ENCODE measurements at regions not wholly inside any gene's neighbourhood (a gene's known extent, or its start where the extent isn't known, plus 50 kb on each side); places are given as distances from the start of the nearest gene placed in this dataset.

DNA sequence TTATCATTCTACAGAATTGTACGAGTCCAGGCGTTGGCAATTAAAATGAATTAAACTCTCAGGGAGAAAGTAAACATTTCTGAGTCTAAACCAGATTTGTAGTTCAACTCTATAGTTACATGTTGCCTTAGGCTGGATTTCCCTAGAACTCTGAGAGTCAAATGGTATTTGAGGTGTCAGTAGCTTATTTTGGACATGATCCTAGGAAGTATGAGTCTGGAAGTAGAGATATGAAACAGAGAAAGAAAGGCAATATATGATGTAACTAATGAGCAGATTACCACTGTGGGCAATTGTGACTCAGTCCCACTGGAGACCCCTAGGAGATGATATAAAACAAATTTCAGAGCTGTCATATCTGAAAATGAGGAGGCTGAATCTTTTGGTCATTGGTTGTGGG is 199.1 kb upstream of the UBE2E3 start:
- H3K9me3 ChIP-seq (replicated peaks; ENCODE audit: insufficient read depth, low read length), result no peaks in the 10 kb centered on the region
- H3K9me2 ChIP-seq (replicated peaks; ENCODE audit: insufficient read depth, low read length), result no peaks in the 10 kb centered on the region
- H3K9ac ChIP-seq (ENCODE audit: low read length), result no peak overlapping the region
- DNase-seq, result no peak
- no peaks in the 10 kb centered on the region for H3K27me3 ChIP-seq (replicated peaks; ENCODE audit: insufficient read depth, low read length)
- no peak overlapping the region for H3K27ac ChIP-seq (ENCODE audit: low read length)
- H3K4me1 ChIP-seq (ENCODE audit: low read length), result no peaks in the 10 kb centered on the region
- H4K20me1 ChIP-seq (ENCODE audit: insufficient read depth, low read length), result no peaks in the 10 kb centered on the region
- no peaks in the 10 kb centered on the region for H3K36me3 ChIP-seq (replicated peaks; ENCODE audit: insufficient read depth, low read length)
- no peak overlapping the region for H3K4me3 ChIP-seq (ENCODE audit: low read length)
- H3K4me2 ChIP-seq (ENCODE audit: low read depth, low read length), result no peak overlapping the region
- no peaks in the 10 kb centered on the region for H3F3A ChIP-seq (ENCODE audit: insufficient read depth, low read length)
- H3K79me2 ChIP-seq (ENCODE audit: low read length), result no peaks in the 10 kb centered on the region
- TF ChIP-seq, protein P1, sequence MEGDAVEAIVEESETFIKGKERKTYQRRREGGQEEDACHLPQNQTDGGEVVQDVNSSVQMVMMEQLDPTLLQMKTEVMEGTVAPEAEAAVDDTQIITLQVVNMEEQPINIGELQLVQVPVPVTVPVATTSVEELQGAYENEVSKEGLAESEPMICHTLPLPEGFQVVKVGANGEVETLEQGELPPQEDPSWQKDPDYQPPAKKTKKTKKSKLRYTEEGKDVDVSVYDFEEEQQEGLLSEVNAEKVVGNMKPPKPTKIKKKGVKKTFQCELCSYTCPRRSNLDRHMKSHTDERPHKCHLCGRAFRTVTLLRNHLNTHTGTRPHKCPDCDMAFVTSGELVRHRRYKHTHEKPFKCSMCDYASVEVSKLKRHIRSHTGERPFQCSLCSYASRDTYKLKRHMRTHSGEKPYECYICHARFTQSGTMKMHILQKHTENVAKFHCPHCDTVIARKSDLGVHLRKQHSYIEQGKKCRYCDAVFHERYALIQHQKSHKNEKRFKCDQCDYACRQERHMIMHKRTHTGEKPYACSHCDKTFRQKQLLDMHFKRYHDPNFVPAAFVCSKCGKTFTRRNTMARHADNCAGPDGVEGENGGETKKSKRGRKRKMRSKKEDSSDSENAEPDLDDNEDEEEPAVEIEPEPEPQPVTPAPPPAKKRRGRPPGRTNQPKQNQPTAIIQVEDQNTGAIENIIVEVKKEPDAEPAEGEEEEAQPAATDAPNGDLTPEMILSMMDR (IDR thresholded peaks at IDR 0.05; ENCODE audit: low read length), result no peak
- TF ChIP-seq EZH2 (optimal IDR thresholded peaks at IDR 0.05; ENCODE audit: low read depth, low read length), result no peak
- TF ChIP-seq EZH2phosphoT487 (IDR thresholded peaks at IDR 0.05; ENCODE audit: low read length), result no peak
- H2AFZ ChIP-seq (ENCODE audit: low read length), result no peak overlapping the region

DNA sequence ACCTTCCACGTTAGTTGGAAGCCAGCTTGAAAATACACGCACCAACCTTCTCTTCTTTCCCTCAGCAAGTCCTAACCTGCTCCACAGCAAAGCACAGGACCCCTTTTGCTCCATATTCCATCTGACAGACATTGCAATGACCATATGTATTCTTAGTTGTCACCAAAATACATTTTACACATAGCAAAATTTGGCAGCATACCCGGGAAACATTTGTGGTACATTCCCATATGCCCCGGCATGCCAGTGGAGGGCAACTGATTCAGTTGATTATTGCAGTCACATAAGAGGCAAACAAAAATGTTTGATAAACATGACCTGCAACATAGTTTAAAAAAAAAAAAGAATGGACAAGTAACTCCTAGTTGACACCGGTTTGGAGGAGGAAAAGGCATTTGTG is 202.1 kb upstream of the UBE2E3 start:
- TF ChIP-seq, protein P1 (IDR thresholded peaks at IDR 0.05; ENCODE audit: low read length), result no peak
- no peak for TF ChIP-seq EZH2 (optimal IDR thresholded peaks at IDR 0.05; ENCODE audit: low read depth, low read length)
- no peak for TF ChIP-seq EZH2phosphoT487 (IDR thresholded peaks at IDR 0.05; ENCODE audit: low read length)
- H2AFZ ChIP-seq (ENCODE audit: low read length), result no peak overlapping the region
- no peaks in the 10 kb centered on the region for H3K4me1 ChIP-seq (ENCODE audit: low read length)
- no peaks in the 10 kb centered on the region for H3K9me3 ChIP-seq (replicated peaks; ENCODE audit: insufficient read depth, low read length)
- no peak overlapping the region for H3K9ac ChIP-seq (ENCODE audit: low read length)
- no peaks in the 10 kb centered on the region for H4K20me1 ChIP-seq (ENCODE audit: insufficient read depth, low read length)
- DNase-seq, result no peak
- no peaks in the 10 kb centered on the region for H3K27me3 ChIP-seq (replicated peaks; ENCODE audit: insufficient read depth, low read length)
- no peak overlapping the region for H3K4me2 ChIP-seq (ENCODE audit: low read depth, low read length)
- H3K79me2 ChIP-seq (ENCODE audit: low read length), result no peaks in the 10 kb centered on the region
- no peaks in the 10 kb centered on the region for H3F3A ChIP-seq (ENCODE audit: insufficient read depth, low read length)
- H3K4me3 ChIP-seq (ENCODE audit: low read length), result no peak overlapping the region
- no peaks in the 10 kb centered on the region for H3K36me3 ChIP-seq (replicated peaks; ENCODE audit: insufficient read depth, low read length)
- no peak overlapping the region for H3K27ac ChIP-seq (ENCODE audit: low read length)
- no peaks in the 10 kb centered on the region for H3K9me2 ChIP-seq (replicated peaks; ENCODE audit: insufficient read depth, low read length)

DNA sequence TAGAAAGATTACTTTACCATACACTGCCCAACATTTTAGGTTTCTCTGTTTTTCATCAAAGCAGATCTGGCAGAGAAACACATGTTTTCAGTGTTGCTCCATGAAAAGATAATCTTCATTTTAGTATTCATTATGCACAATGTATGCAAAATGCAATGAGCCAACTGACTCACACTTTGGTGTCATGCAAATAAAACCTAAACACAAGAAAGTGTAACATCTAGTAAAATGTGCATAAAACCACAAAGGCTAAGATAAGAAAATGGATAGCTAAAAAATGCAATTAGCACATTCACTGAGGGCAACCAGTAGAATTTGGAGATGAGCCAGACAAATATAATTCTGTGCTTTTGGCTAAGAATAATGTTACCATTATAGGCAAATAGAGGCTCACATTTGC is 203.5 kb upstream of the UBE2E3 start:
- no peaks in the 10 kb centered on the region for H3F3A ChIP-seq (ENCODE audit: insufficient read depth, low read length)
- TF ChIP-seq EZH2phosphoT487 (IDR thresholded peaks at IDR 0.05; ENCODE audit: low read length) (no peak), EZH2 (optimal IDR thresholded peaks at IDR 0.05; ENCODE audit: low read depth, low read length) (no peak)
- TF ChIP-seq, protein P1 (IDR thresholded peaks at IDR 0.05; ENCODE audit: low read length), result no peak
- no peak overlapping the region for H3K4me3 ChIP-seq (ENCODE audit: low read length)
- no peaks in the 10 kb centered on the region for H3K4me1 ChIP-seq (ENCODE audit: low read length)
- no peak overlapping the region for H3K9ac ChIP-seq (ENCODE audit: low read length)
- H3K9me2 ChIP-seq (replicated peaks; ENCODE audit: insufficient read depth, low read length), result no peaks in the 10 kb centered on the region
- no peak for DNase-seq
- no peak overlapping the region for H3K27ac ChIP-seq (ENCODE audit: low read length)
- H3K4me2 ChIP-seq (ENCODE audit: low read depth, low read length), result no peak overlapping the region
- H3K36me3 ChIP-seq (replicated peaks; ENCODE audit: insufficient read depth, low read length), result no peaks in the 10 kb centered on the region
- H3K79me2 ChIP-seq (ENCODE audit: low read length), result no peaks in the 10 kb centered on the region
- H4K20me1 ChIP-seq (ENCODE audit: insufficient read depth, low read length), result no peaks in the 10 kb centered on the region
- H3K9me3 ChIP-seq (replicated peaks; ENCODE audit: insufficient read depth, low read length), result no peaks in the 10 kb centered on the region
- H3K27me3 ChIP-seq (replicated peaks; ENCODE audit: insufficient read depth, low read length), result no peaks in the 10 kb centered on the region
- no peak overlapping the region for H2AFZ ChIP-seq (ENCODE audit: low read length)
